Hematopoietic multipotent progenitor cell (in vitro differentiated cells): ENCODE measurements at regions not wholly inside any gene's neighbourhood (a gene's known extent, or its start where the extent isn't known, plus 50 kb on each side); places are given as distances from the start of the nearest gene placed in this dataset. TPM values are rescaled to one million over a fixed set of nuclear protein-coding genes. Genes with fewer than 3 reads are reported as not detected.
"Not testable (repeated sequence)": the region's sequence is repeated elsewhere in the genome, so short reads cannot be mapped to it uniquely, and the experiment has no call there.

Experiments
- DNase-seq, 3 donors: peaks; one replicate each; pipeline ENCODE4 v3.0.0-alpha.2; 2011 to 2015; ENCODE audit warnings: low read depth in 2 of 3, low spot score in 2 of 3
- small RNA-seq: library from RNA; depleted of rRNA; stranded (forward); fragments of <200 nt; gene quantifications from one replicate; pipeline ENCODE3, GENCODE V24; 2012

- DNase-seq = not testable (repeated sequence)
Observed at GRCh38 chr17:18546514-18547398, 70.2 kb downstream of the LGALS9C start.

- DNase-seq = not testable (repeated sequence)
Observed at GRCh38 chr17:18557086-18557485, 80.5 kb downstream of the LGALS9C start.

- peak in 1 of 3 donors; percentile 7 for DNase-seq
Observed at GRCh38 chr17:18563381-18564098, 80.7 kb downstream of the TBC1D28 start.

GRCh38 chr17:18564099-18564448 lies 80.1 kb downstream of the TBC1D28 start:
- peak in 2 of 3 donors; percentile 15 to 46 for DNase-seq

- DNase-seq = not testable (repeated sequence)
Observed at GRCh38 chr17:18568108-18568995, 75.8 kb downstream of the TBC1D28 start.

- DNase-seq = not testable (repeated sequence)
Observed at GRCh38 chr17:18569489-18569913, 74.7 kb downstream of the TBC1D28 start.

- DNase-seq = not testable (repeated sequence)
Observed at GRCh38 chr17:18572536-18572935, 71.7 kb downstream of the TBC1D28 start.

GRCh38 chr17:18574137-18574536 lies 70.1 kb downstream of the TBC1D28 start:
- not testable (repeated sequence) for DNase-seq

Small RNAs in the stretch of these regions (small RNA-seq; reads per million reads assigned to genes)
- not detected for gene AC107983.1
